Thymus (tissue), 11 donors: ENCODE measurements at regions not wholly inside any gene's neighbourhood (a gene's known extent, or its start where the extent isn't known, plus 50 kb on each side); places are given as distances from the start of the nearest gene placed in this dataset.

ENCODE experiments used
- DNase-seq, 9 donors: peaks; one replicate each; pipeline ENCODE4 v3.0.0-alpha.2; 2013; ENCODE audit warnings: low spot score in 9 of 9, low read depth in 6 of 9, missing footprints in 1 of 9
- H3K27ac ChIP-seq, 2 donors: one replicate each; pipeline ENCODE4 v1.5.1; 2013; ENCODE audit warnings: control low read depth in 1 of 2, low read depth in 1 of 2, low read length in 1 of 2, mild to moderate bottlenecking in 1 of 2, moderate library complexity in 1 of 2
- H3K27me3 ChIP-seq, 2 donors: one replicate each; pipeline ENCODE4 v1.5.1; 2013; ENCODE audit warnings: low read length in 1 of 2; ENCODE audit not compliant: control insufficient read depth in 2 of 2, insufficient read depth in 1 of 2
- H3K36me3 ChIP-seq, 2 donors: one replicate each; pipeline ENCODE4 v1.5.1; 2013; ENCODE audit warnings: low read length in 1 of 2, mild to moderate bottlenecking in 1 of 2, moderate library complexity in 1 of 2; ENCODE audit not compliant: control insufficient read depth in 2 of 2, insufficient read depth in 2 of 2
- H3K4me1 ChIP-seq, 2 donors: one replicate each; pipeline ENCODE4 v1.5.1; 2013; ENCODE audit warnings: low read length in 2 of 2; ENCODE audit not compliant: control insufficient read depth in 2 of 2, insufficient read depth in 2 of 2
- H3K4me3 ChIP-seq, 2 donors: one replicate each; pipeline ENCODE4 v1.5.1; 2013; ENCODE audit warnings: low read length in 2 of 2, control low read depth in 1 of 2, mild to moderate bottlenecking in 1 of 2
- H3K9me3 ChIP-seq, 2 donors: one replicate each; pipeline ENCODE4 v1.5.1; 2013; ENCODE audit warnings: low read length in 1 of 2, mild to moderate bottlenecking in 1 of 2; ENCODE audit not compliant: control insufficient read depth in 2 of 2, insufficient read depth in 1 of 2
- whole genome bisulfite sequencing: extraction: QIAGEN DNeasy Blood & Tissue Kit; methylation state at CpG from one replicate; pipeline ENCODE4 v1.1.7; 2013; 5-methylcytosine and 5-hydroxymethylcytosine counted together
- donor health status: healthy.

- Histone ChIP-seq H3K36me3 (no peaks in the 10 kb centered on the region), H3K9me3 (no peaks in the 10 kb centered on the region), H3K4me3 (no peak overlapping the region), H3K27ac (no peak overlapping the region), H3K4me1 (no peaks in the 10 kb centered on the region), H3K27me3 (no peaks in the 10 kb centered on the region)
- WGBS: 96% methylated on average over 9 of the region's 9 CpGs
- DNase-seq: no peak
Observed at GRCh38 chr11:134613646-134614045, 201.6 kb upstream of the B3GAT1 start.

GRCh38 chr11:134612140-134613030 is 200.3 kb upstream of the B3GAT1 start:
- Histone ChIP-seq H3K27me3 (no peaks in the 10 kb centered on the region), H3K27ac (no peak overlapping the region), H3K36me3 (no peaks in the 10 kb centered on the region), H3K4me1 (no peaks in the 10 kb centered on the region), H3K9me3 (no peaks in the 10 kb centered on the region), H3K4me3 (no peak overlapping the region)
- 85% methylated on average over 12 of the region's 12 CpGs for WGBS
- no peak for DNase-seq

- H3K9me3 ChIP-seq: no peaks in the 10 kb centered on the region
- 91% methylated on average over 8 of the region's 8 CpGs for WGBS
- no peak overlapping the region for H3K27ac ChIP-seq
- no peaks in the 10 kb centered on the region for H3K27me3 ChIP-seq
- H3K4me1 ChIP-seq: no peaks in the 10 kb centered on the region
- H3K4me3 ChIP-seq: no peak overlapping the region
- no peaks in the 10 kb centered on the region for H3K36me3 ChIP-seq
- no peak for DNase-seq
Observed at GRCh38 chr11:134611537-134611936, 199.5 kb upstream of the B3GAT1 start.

GRCh38 chr11:134610116-134610910 is 198.3 kb upstream of the B3GAT1 start:
- Histone ChIP-seq H3K27ac (no peak overlapping the region), H3K4me1 (no peaks in the 10 kb centered on the region), H3K27me3 (no peaks in the 10 kb centered on the region), H3K9me3 (no peaks in the 10 kb centered on the region), H3K4me3 (no peak overlapping the region), H3K36me3 (no peaks in the 10 kb centered on the region)
- WGBS: 87% methylated on average over 23 of the region's 23 CpGs
- DNase-seq: no peak

GRCh38 chr11:134609361-134610115 is 197.5 kb upstream of the B3GAT1 start:
- Histone ChIP-seq H3K36me3 (no peaks in the 10 kb centered on the region), H3K27me3 (no peaks in the 10 kb centered on the region), H3K9me3 (no peaks in the 10 kb centered on the region), H3K4me1 (no peaks in the 10 kb centered on the region), H3K27ac (no peak overlapping the region), H3K4me3 (no peak overlapping the region)
- no peak for DNase-seq
- 92% methylated on average over 27 of the region's 27 CpGs for WGBS

GRCh38 chr11:134607963-134608750 is 196.1 kb upstream of the B3GAT1 start:
- H3K9me3 ChIP-seq: no peaks in the 10 kb centered on the region
- DNase-seq: no peak
- no peaks in the 10 kb centered on the region for H3K27me3 ChIP-seq
- 89% methylated on average over 7 of the region's 7 CpGs for WGBS
- no peaks in the 10 kb centered on the region for H3K4me1 ChIP-seq
- no peaks in the 10 kb centered on the region for H3K36me3 ChIP-seq
- H3K4me3 ChIP-seq: no peak overlapping the region
- H3K27ac ChIP-seq: no peak overlapping the region

- Histone ChIP-seq H3K36me3 (no peaks in the 10 kb centered on the region), H3K4me1 (no peaks in the 10 kb centered on the region), H3K9me3 (no peaks in the 10 kb centered on the region), H3K27me3 (no peaks in the 10 kb centered on the region), H3K4me3 (no peak overlapping the region), H3K27ac (no peak overlapping the region)
- DNase-seq: no peak
- 79% methylated on average over 6 of the region's 6 CpGs for WGBS
Observed at GRCh38 chr11:134606251-134606650, 194.2 kb upstream of the B3GAT1 start.

- no peaks in the 10 kb centered on the region for H3K36me3 ChIP-seq
- WGBS: 90% methylated on average over 3 of the region's 3 CpGs
- no peaks in the 10 kb centered on the region for H3K4me1 ChIP-seq
- no peaks in the 10 kb centered on the region for H3K9me3 ChIP-seq
- H3K27me3 ChIP-seq: no peaks in the 10 kb centered on the region
- H3K27ac ChIP-seq: no peak overlapping the region
- H3K4me3 ChIP-seq: no peak overlapping the region
- no peak for DNase-seq
Observed at GRCh38 chr11:134604886-134605285, 192.8 kb upstream of the B3GAT1 start.
